IMR-90 (cell line): ENCODE measurements at regions not wholly inside any gene's neighbourhood (a gene's known extent, or its start where the extent isn't known, plus 50 kb on each side); places are given as distances from the start of the nearest gene placed in this dataset.

ENCODE experiments used
- ATAC-seq: fragments of 200-7000 bp; cut with Tn5 transposase; 2 replicates; pipeline ENCODE4 v1.9.1; 2020; ENCODE audit warnings: low read depth, mild to moderate bottlenecking, moderate library complexity
- BruUV-seq: library from RNA; stranded (reverse); fragments of 400-500 nt; replicated peaks from 2 replicates; lab custom pipeline; 2021; lab: Mats Ljungman, UMichigan
- CTCF ChIA-PET: fragments of 300-600 bp; formaldehyde crosslinking; extraction: SDS; loops from one replicate; lab custom pipeline; 2021; ENCODE audit warnings: antibody characterized with exemption; lab: Yijun Ruan, JAX
- POLR2A ChIA-PET: fragments of 300-600 bp; sonication (Branson Sonifier 250); formaldehyde crosslinking; loops from one replicate; lab custom pipeline; 2022; ENCODE audit warnings: antibody characterized with exemption; ENCODE audit not compliant: unreplicated experiment; lab: Charles Lee
- DNase-seq: peaks from one replicate; pipeline ENCODE4 v3.0.0; 2013
- H2AFZ ChIP-seq: replicated peaks from 2 replicates; pipeline ENCODE3; 2013; ENCODE audit warnings: low read length, mild to moderate bottlenecking; ENCODE audit not compliant: poor library complexity
- H2AK5ac ChIP-seq: 2 replicates; pipeline ENCODE4 v1.6.1; 2013; ENCODE audit warnings: low read depth, low read length, inconsistent platforms
- H2AK9ac ChIP-seq: replicated peaks from 2 replicates; pipeline ENCODE3; 2013; ENCODE audit warnings: mild to moderate bottlenecking, low read depth, low read length, moderate library complexity; ENCODE audit not compliant: poor library complexity
- H2BK120ac ChIP-seq: 2 replicates; pipeline ENCODE4 v1.6.1; 2013; ENCODE audit warnings: low read depth, low read length, inconsistent platforms
- H2BK15ac ChIP-seq: 3 replicates; pipeline ENCODE4 v1.6.1; 2013; ENCODE audit warnings: low read depth, low read length, inconsistent platforms
- H2BK20ac ChIP-seq: 2 replicates; pipeline ENCODE4 v1.6.1; 2013; ENCODE audit warnings: low read depth, mild to moderate bottlenecking, inconsistent platforms, low read length, moderate library complexity
- H2BK5ac ChIP-seq: 2 replicates; pipeline ENCODE4 v1.6.1; 2013; ENCODE audit warnings: mild to moderate bottlenecking, low read depth, low read length, inconsistent platforms; ENCODE audit not compliant: poor library complexity, severe bottlenecking
- H3K14ac ChIP-seq: replicated peaks from 2 replicates; pipeline ENCODE4 v1.6.1; 2013; ENCODE audit warnings: low read depth, low read length, inconsistent platforms
- H3K18ac ChIP-seq: 2 replicates; pipeline ENCODE4 v1.6.1; 2013; ENCODE audit warnings: low read depth, low read length, control low read depth
- H3K23ac ChIP-seq: 2 replicates; pipeline ENCODE4 v1.6.1; 2013; ENCODE audit warnings: low read depth, low read length, inconsistent platforms
- H3K27ac ChIP-seq: 2 replicates; pipeline ENCODE4 v1.5.1; 2013; ENCODE audit warnings: mild to moderate bottlenecking, control low read depth, low read length; ENCODE audit not compliant: insufficient read depth
- H3K27me3 ChIP-seq: 2 replicates; pipeline ENCODE4 v1.6.1; 2013; ENCODE audit warnings: low read length; ENCODE audit not compliant: control insufficient read depth, insufficient read depth
- H3K36me3 ChIP-seq: 2 replicates; pipeline ENCODE4 v1.6.1; 2013; ENCODE audit warnings: low read length, mixed read lengths; ENCODE audit not compliant: control insufficient read depth, insufficient read depth
- H3K4ac ChIP-seq: 2 replicates; pipeline ENCODE4 v1.6.1; 2013; ENCODE audit warnings: low read depth, low read length, inconsistent platforms
- H3K4me1 ChIP-seq: 2 replicates; pipeline ENCODE4 v1.6.1; 2013; ENCODE audit warnings: low read length, mixed read lengths; ENCODE audit not compliant: control insufficient read depth, insufficient read depth
- H3K4me2 ChIP-seq: 2 replicates; pipeline ENCODE4 v1.6.1; 2013; ENCODE audit warnings: low read depth, mild to moderate bottlenecking, control low read depth, low read length, moderate library complexity
- H3K4me3 ChIP-seq: 2 replicates; pipeline ENCODE4 v1.5.1; 2013; ENCODE audit warnings: low read depth, mild to moderate bottlenecking, control low read depth, low read length, moderate library complexity; ENCODE audit not compliant: insufficient read depth
- H3K56ac ChIP-seq: 2 replicates; pipeline ENCODE4 v1.6.1; 2013; ENCODE audit warnings: low read length, inconsistent platforms; ENCODE audit not compliant: insufficient read depth; ENCODE audit errors: extremely low read depth
- H3K79me1 ChIP-seq, 2 experiments: 2 replicates each; pipeline ENCODE4 v1.6.1; 2013; ENCODE audit warnings: low read length in 2 of 2, inconsistent platforms in 1 of 2, low read depth in 1 of 2
- H3K9ac ChIP-seq: 2 replicates; pipeline ENCODE4 v1.6.1; 2013; ENCODE audit warnings: low read depth, low read length, control low read depth
- H3K9me1 ChIP-seq: 2 replicates; pipeline ENCODE4 v1.6.1; 2013; ENCODE audit warnings: low read length, inconsistent platforms; ENCODE audit not compliant: insufficient read depth
- H3K9me3 ChIP-seq: 2 replicates; pipeline ENCODE4 v1.6.1; 2013; ENCODE audit warnings: low read length; ENCODE audit not compliant: control insufficient read depth, insufficient read depth
- H4K20me1 ChIP-seq: 2 replicates; pipeline ENCODE4 v1.6.1; 2013; ENCODE audit warnings: low read length, inconsistent platforms; ENCODE audit not compliant: insufficient read depth
- H4K5ac ChIP-seq: 2 replicates; pipeline ENCODE4 v1.6.1; 2013; ENCODE audit warnings: mild to moderate bottlenecking, low read depth, low read length, control low read depth
- H4K8ac ChIP-seq, 2 experiments: 2 replicates each; pipeline ENCODE4 v1.6.1; 2013; ENCODE audit warnings: low read depth in 2 of 2, low read length in 2 of 2, control low read depth in 1 of 2, inconsistent platforms in 1 of 2
- H4K91ac ChIP-seq: 2 replicates; pipeline ENCODE4 v1.6.1; 2013; ENCODE audit warnings: low read depth, low read length, inconsistent platforms; ENCODE audit not compliant: insufficient read depth
- BHLHE40 ChIP-seq: fragments of 150-350 bp; IDR thresholded peaks from 2 replicates; pipeline ENCODE4 v1.6.1; 2016; ENCODE audit warnings: mild to moderate bottlenecking, low read depth, low read length
- CHD1 ChIP-seq: IDR thresholded peaks from 2 replicates; pipeline ENCODE4 v1.6.1; 2012; ENCODE audit warnings: low read depth, low read length, improper control_type of control experiment
- MAZ ChIP-seq: IDR thresholded peaks from 2 replicates; pipeline ENCODE4 v1.6.1; 2012; ENCODE audit warnings: low read depth, mild to moderate bottlenecking, low read length, improper control_type of control experiment, moderate library complexity, borderline replicate concordance
- MXI1 ChIP-seq: IDR thresholded peaks from 2 replicates; pipeline ENCODE4 v1.6.1; 2012; ENCODE audit warnings: low read depth, mild to moderate bottlenecking, low read length, moderate library complexity, borderline replicate concordance
- POLR2A ChIP-seq: IDR thresholded peaks from 2 replicates; pipeline ENCODE4 v1.6.1; 2012; ENCODE audit warnings: mild to moderate bottlenecking, low read depth, low read length
- RAD21 ChIP-seq: IDR thresholded peaks from 2 replicates; pipeline ENCODE4 v1.6.1; 2012; ENCODE audit warnings: low read length, improper control_type of control experiment
- RFX5 ChIP-seq: IDR thresholded peaks from 2 replicates; pipeline ENCODE4 v1.8.0; 2012; ENCODE audit warnings: low read depth, mild to moderate bottlenecking, low read length, moderate library complexity
- SMC3 ChIP-seq: fragments of 150-350 bp; IDR thresholded peaks from 2 replicates; pipeline ENCODE4 v1.6.1; 2016; ENCODE audit warnings: low read depth, mild to moderate bottlenecking, antibody characterized with exemption, low read length, moderate library complexity
- USF2 ChIP-seq: fragments of 150-350 bp; IDR thresholded peaks from 2 replicates; pipeline ENCODE4 v1.6.1; 2017; ENCODE audit warnings: mild to moderate bottlenecking, antibody characterized with exemption, low read length, low read depth
- WGBS, 2 experiments: methylation state at CpG; one replicate each; pipeline versions ENCODE4 v1.1.5 to v1.1.7; 2013; ENCODE audit warnings: missing lambda C conversion rate in 2 of 2; ENCODE audit not compliant: insufficient read length in 1 of 2; ENCODE audit errors: extremely low coverage in 2 of 2; 5-methylcytosine and 5-hydroxymethylcytosine counted together
- dilution Hi-C: fragments of 300-500 bp; cut with HindIII; formaldehyde crosslinking; loops from one replicate; pipeline ENCODE4 v1.14.3; 2018; ENCODE audit warnings: low sequenced_read_pairs; ENCODE audit not compliant: unreplicated experiment
- in situ Hi-C: fragments of 300-500 bp; cut with MboI; formaldehyde crosslinking; loops from 3 replicates; pipeline ENCODE4 v1.14.3; 2019; ENCODE audit warnings: low sequenced_read_pairs, inconsistent platforms, mixed read lengths
- intact Hi-C: fragments of 100-400 bp; cut with micrococcal nuclease; formaldehyde crosslinking; loops from 2 replicates; pipeline ENCODE4 v1.10.0; 2022

- H3K79me1 ChIP-seq, result no peaks in the 10 kb centered on the region
- H2AFZ ChIP-seq, result no peak overlapping the region
- no TSS peak for BruUV-seq
- H3K23ac ChIP-seq, result no peak overlapping the region
- no peak overlapping the region for H3K9ac ChIP-seq
- no peaks in the 10 kb centered on the region for H3K4me1 ChIP-seq
- TF ChIP-seq RFX5, result no peak
- no peak for TF ChIP-seq POLR2A
- no peak for TF ChIP-seq USF2
- TF ChIP-seq MAZ, result no peak
- no peak for TF ChIP-seq BHLHE40
- no peak for TF ChIP-seq MXI1
- no peak for TF ChIP-seq SMC3
- TF ChIP-seq RAD21, result no peak
- TF ChIP-seq CHD1, result no peak
- POLR2A ChIA-PET, result no interaction called here
- no peaks in the 10 kb centered on the region for H4K20me1 ChIP-seq
- no peak overlapping the region for H3K14ac ChIP-seq
- H3K56ac ChIP-seq, result no peak overlapping the region
- CTCF ChIA-PET, result no interaction called here
- no CpG with 5 or more reads among the region's 3 CpGs for WGBS, 2 experiments
- H3K4ac ChIP-seq, result no peak overlapping the region
- ATAC-seq (no peak), DNase-seq (no peak)
- H3K9me1 ChIP-seq, result no peaks in the 10 kb centered on the region
- H3K9me3 ChIP-seq, result no peaks in the 10 kb centered on the region
- no peak overlapping the region for H4K8ac ChIP-seq
- in situ Hi-C loops, result no loop called here
- H3K4me3 ChIP-seq, result no peak overlapping the region
- dilution Hi-C loops, result no loop called here
- no peak overlapping the region for H4K5ac ChIP-seq
- no peak overlapping the region for H3K4me2 ChIP-seq
- intact Hi-C loops, result no loop called here
- H4K91ac ChIP-seq, result no peak overlapping the region
- H2AK9ac ChIP-seq, result no peak overlapping the region
- no peaks in the 10 kb centered on the region for H3K36me3 ChIP-seq
- no peak overlapping the region for H2BK20ac ChIP-seq
- H3K27ac ChIP-seq, result no peak overlapping the region
- H2BK15ac ChIP-seq, result no peak overlapping the region
- H3K27me3 ChIP-seq, result no peaks in the 10 kb centered on the region; the same call in 1 of the 2 replicates
- no peak overlapping the region for H2AK5ac ChIP-seq
- H2BK120ac ChIP-seq, result no peak overlapping the region
- no peak overlapping the region for H2BK5ac ChIP-seq
- no peak overlapping the region for H3K18ac ChIP-seq
These were observed 386.0 kb upstream of the NR5A2 start for GRCh38 chr1:199641531-199641930.
